RWPE2 (cell line): ENCODE measurements at regions not wholly inside any gene's neighbourhood (a gene's known extent, or its start where the extent isn't known, plus 50 kb on each side); places are given as distances from the start of the nearest gene placed in this dataset.
A peak's percentile ranks its signal among the peaks of the same experiment; 100 is the strongest.

Experiments
- ATAC-seq: fragments of 200-7000 bp; cut with Tn5 transposase; 3 replicates; pipeline ENCODE4 v1.9.1; 2021; ENCODE audit warnings: low read depth
- DNase-seq: peaks from one replicate; pipeline ENCODE4 v3.0.0-alpha.2; 2020; ENCODE audit warnings: low spot score
- H3K27ac ChIP-seq: fragments of 450-650 bp; 2 replicates; pipeline ENCODE4 v1.5.1; 2017; ENCODE audit warnings: mild to moderate bottlenecking; ENCODE audit not compliant: poor library complexity, severe bottlenecking
- H3K27me3 ChIP-seq: fragments of 250-450 bp; sonication (Bioruptor Pico); 2 replicates; pipeline ENCODE4 v1.5.1; 2021; ENCODE audit warnings: mild to moderate bottlenecking, moderate library complexity; ENCODE audit not compliant: insufficient read depth, poor library complexity, severe bottlenecking
- H3K36me3 ChIP-seq: fragments of 250-450 bp; sonication (Bioruptor Pico); 2 replicates; pipeline ENCODE4 v1.5.1; 2020; ENCODE audit warnings: low read depth, mild to moderate bottlenecking, moderate library complexity
- H3K4me1 ChIP-seq: fragments of 250-450 bp; sonication (Bioruptor Pico); 2 replicates; pipeline ENCODE4 v1.5.1; 2021; ENCODE audit warnings: mild to moderate bottlenecking, moderate library complexity; ENCODE audit not compliant: insufficient read depth, poor library complexity, severe bottlenecking
- H3K4me3 ChIP-seq: fragments of 250-450 bp; sonication (Bioruptor Pico); 2 replicates; pipeline ENCODE4 v1.5.1; 2021; ENCODE audit warnings: mild to moderate bottlenecking, moderate library complexity; ENCODE audit not compliant: severe bottlenecking
- H3K9me3 ChIP-seq: fragments of 250-450 bp; sonication (Bioruptor Pico); 2 replicates; pipeline ENCODE4 v1.5.1; 2021; ENCODE audit warnings: mild to moderate bottlenecking, moderate library complexity; ENCODE audit not compliant: severe bottlenecking
- TF ChIP-seq, protein P1 (sequence below): fragments of 450-650 bp; IDR thresholded peaks from one replicate; pipeline ENCODE4 v1.5.1; 2017; ENCODE audit warnings: mild to moderate bottlenecking, moderate library complexity; ENCODE audit not compliant: poor library complexity, severe bottlenecking

DNA sequence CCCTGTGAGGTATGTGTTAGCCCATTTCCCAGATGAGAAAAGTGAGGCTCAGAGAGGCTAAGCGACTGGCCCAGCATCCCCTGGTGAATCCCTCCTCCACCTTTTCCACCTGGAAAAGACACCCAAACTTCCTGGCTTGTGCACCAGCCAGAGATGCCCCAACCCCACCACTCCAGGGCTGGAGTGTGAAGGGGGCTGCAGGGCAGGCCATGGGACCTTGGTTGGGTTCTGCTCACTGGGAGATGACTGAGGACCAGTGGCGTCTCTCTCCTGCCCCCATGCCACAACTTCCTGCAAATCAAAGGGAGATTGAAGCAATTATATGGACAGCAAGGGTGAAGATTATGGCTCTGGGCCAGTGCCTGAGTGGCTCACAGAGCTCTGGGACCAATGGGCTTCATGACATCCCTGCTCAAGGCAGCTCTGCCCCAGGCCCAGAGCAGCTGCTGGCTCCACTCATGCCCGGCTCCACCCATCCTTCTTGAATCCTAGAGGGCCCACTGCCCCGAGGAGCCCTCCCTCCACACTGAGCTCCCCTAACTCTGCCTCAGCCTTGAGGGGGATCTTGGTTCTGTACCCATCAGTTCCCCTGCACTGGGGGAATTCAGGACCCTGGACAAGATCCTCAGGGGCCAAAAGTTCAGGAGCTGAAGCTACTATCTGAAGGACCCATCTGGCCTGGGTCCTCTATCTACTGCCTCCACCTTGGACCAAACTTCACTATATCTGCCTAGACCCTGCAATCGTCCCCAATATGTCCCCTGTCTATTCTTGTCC is 416.9 kb downstream of the PTPRU start:
- no peak overlapping the region for H3K27ac ChIP-seq
- H3K4me1 ChIP-seq: peaks cover 14% of the 10 kb centered on the region
- no peaks in the 10 kb centered on the region for H3K27me3 ChIP-seq
- no peaks in the 10 kb centered on the region for H3K36me3 ChIP-seq
- DNase-seq (peak; percentile 15), ATAC-seq (no peak)
- TF ChIP-seq, protein P1, sequence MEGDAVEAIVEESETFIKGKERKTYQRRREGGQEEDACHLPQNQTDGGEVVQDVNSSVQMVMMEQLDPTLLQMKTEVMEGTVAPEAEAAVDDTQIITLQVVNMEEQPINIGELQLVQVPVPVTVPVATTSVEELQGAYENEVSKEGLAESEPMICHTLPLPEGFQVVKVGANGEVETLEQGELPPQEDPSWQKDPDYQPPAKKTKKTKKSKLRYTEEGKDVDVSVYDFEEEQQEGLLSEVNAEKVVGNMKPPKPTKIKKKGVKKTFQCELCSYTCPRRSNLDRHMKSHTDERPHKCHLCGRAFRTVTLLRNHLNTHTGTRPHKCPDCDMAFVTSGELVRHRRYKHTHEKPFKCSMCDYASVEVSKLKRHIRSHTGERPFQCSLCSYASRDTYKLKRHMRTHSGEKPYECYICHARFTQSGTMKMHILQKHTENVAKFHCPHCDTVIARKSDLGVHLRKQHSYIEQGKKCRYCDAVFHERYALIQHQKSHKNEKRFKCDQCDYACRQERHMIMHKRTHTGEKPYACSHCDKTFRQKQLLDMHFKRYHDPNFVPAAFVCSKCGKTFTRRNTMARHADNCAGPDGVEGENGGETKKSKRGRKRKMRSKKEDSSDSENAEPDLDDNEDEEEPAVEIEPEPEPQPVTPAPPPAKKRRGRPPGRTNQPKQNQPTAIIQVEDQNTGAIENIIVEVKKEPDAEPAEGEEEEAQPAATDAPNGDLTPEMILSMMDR: no peak
- H3K9me3 ChIP-seq: no peaks in the 10 kb centered on the region
- no peak overlapping the region for H3K4me3 ChIP-seq

DNA sequence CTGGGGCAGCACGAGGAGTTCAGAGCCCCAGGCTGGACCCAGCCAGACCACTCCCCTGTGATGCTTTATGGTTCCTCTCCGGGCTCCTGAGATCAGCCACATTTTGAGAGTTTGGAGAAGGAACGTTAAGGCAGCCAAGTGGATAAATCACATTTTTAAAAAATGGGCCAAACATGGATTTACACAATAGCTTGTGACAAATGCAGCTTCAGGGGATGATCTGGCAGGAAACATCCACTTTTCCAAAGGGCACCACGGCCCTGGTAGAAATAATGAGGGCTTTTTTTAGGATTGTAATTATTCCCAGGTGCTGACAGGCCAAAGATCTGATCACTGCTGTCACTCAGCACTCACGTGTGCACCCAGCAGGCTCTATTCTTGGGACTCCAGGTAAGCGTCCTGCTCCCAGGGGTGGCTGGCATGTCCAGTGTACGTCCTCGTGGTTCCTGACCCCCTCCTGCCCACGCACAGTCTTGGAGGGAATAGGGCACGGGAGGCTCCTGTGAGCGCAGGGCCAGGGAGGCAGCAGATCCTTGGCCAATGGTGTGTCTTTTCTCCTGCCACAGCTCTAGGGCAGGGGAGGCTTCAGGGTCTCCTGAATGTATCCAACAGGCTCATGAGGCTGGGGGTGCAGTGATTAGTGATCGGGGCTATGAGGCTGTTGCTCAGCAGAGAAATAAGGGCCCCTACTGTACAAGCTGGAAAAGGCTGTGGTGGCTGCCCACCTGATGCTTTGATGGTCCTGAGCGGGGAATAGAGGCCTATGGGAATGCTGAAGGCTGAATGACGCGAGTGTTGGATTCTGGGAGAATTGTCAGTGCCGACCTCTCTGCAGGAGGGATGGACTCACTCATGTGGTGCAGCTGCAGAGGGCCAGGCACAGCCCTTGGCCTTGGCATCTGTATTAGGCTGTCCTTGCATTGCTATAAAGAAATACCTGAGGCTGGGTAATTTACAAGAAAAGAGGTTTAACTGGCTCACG is 415.7 kb downstream of the PTPRU start:
- Histone ChIP-seq H3K4me3 (no peak overlapping the region), H3K4me1 (peaks cover 20% of the 10 kb centered on the region), H3K27ac (no peak overlapping the region), H3K27me3 (no peaks in the 10 kb centered on the region), H3K36me3 (no peaks in the 10 kb centered on the region), H3K9me3 (no peaks in the 10 kb centered on the region)
- TF ChIP-seq, protein P1: no peak
- peak; percentile 19 for DNase-seq
- ATAC-seq: no peak

DNA sequence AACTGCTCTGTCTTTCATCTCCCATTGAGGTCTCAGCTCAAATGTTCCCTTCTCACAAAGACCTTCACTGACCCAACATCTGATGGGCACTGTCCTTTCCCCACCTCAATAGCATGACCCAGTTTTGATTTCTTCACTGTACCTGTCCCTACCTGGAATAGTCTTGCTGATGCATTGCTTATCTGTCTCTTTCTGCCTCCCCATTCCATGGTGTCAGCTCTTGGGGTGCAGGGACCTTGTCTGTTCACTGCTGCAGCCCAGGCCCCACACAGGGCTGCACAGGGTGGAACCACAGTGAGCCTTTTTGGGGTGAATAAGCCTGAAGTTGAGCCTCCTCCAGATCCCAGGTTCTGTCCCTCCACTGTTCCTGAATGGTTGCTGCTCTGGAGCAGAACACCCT is 414.9 kb downstream of the PTPRU start:
- no peaks in the 10 kb centered on the region for H3K9me3 ChIP-seq
- no peak for ATAC-seq
- no peak overlapping the region for H3K4me3 ChIP-seq
- no peak for DNase-seq
- H3K36me3 ChIP-seq: no peaks in the 10 kb centered on the region
- H3K27me3 ChIP-seq: no peaks in the 10 kb centered on the region
- no peak overlapping the region for H3K27ac ChIP-seq
- TF ChIP-seq, protein P1: no peak
- peaks cover 20% of the 10 kb centered on the region for H3K4me1 ChIP-seq

DNA sequence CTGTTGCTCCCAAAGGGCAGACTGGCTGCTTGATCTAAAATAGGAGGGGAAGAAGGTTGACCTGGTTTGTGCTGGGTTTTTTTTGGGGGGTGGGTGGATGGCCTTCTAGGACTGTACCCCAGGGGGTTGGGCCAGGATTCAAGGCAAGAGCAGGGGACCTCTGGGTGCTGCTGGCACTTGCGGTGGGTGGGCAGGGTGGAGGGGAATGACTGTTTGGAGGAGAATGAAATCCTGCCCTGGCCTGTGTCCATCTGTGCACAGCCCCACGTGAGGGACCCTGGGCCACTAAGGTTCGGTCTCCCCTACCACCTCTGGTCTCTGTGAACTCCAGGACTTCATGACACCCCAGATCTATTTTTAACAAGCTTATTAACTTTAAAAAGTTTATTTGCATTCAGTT is 414.2 kb downstream of the PTPRU start:
- H3K27me3 ChIP-seq: no peaks in the 10 kb centered on the region
- H3K4me3 ChIP-seq: no peak overlapping the region
- peaks cover 20% of the 10 kb centered on the region for H3K4me1 ChIP-seq
- ATAC-seq (no peak), DNase-seq (no peak)
- H3K36me3 ChIP-seq: no peaks in the 10 kb centered on the region
- H3K9me3 ChIP-seq: no peaks in the 10 kb centered on the region
- H3K27ac ChIP-seq: peak overlapping the region; percentile 13
- TF ChIP-seq, protein P1: no peak
